ENCODE measurements at regions not wholly inside any gene's neighbourhood (a gene's known extent, or its start where the extent isn't known, plus 50 kb on each side); places are given as distances from the start of the nearest gene placed in this dataset.

GRCh38 chr4:147400721-147401120 is 80.2 kb upstream of the EDNRA start:
- TF ChIP-seq POU6F1 (CRISPR knock-in tag; IDR thresholded peaks at IDR 0.05; ENCODE audit: borderline replicate concordance, low read depth) = no peak
- no peak for ATAC-seq

GRCh38 chr4:147401221-147401620 is 79.7 kb upstream of the EDNRA start:
- no peak for ATAC-seq
- no peak for TF ChIP-seq ISL1 (CRISPR knock-in tag; IDR thresholded peaks at IDR 0.05)
- no peak for TF ChIP-seq ZNF8 (CRISPR knock-in tag; IDR thresholded peaks at IDR 0.05)
- no peak for TF ChIP-seq ZC3H10 (CRISPR knock-in tag; IDR thresholded peaks at IDR 0.05)
- TF ChIP-seq PPARA (CRISPR knock-in tag; IDR thresholded peaks at IDR 0.05; ENCODE audit: borderline replicate concordance) = no peak
- no peak for TF ChIP-seq TCF4 (CRISPR knock-in tag; IDR thresholded peaks at IDR 0.05; ENCODE audit: borderline replicate concordance)
- no peak for TF ChIP-seq GLIS3 (CRISPR knock-in tag; IDR thresholded peaks at IDR 0.05)
- TF ChIP-seq ZNF565 (CRISPR knock-in tag; conservative IDR thresholded peaks at IDR 0.05; ENCODE audit: low read depth) = no peak
- no peak for TF ChIP-seq ZNF70 (CRISPR knock-in tag; IDR thresholded peaks at IDR 0.05)
- TF ChIP-seq CSDC2 (CRISPR knock-in tag; IDR thresholded peaks at IDR 0.05) = no peak
- TF ChIP-seq ESRRG (CRISPR knock-in tag; IDR thresholded peaks at IDR 0.05) = no peak
- TF ChIP-seq TOX (CRISPR knock-in tag; IDR thresholded peaks at IDR 0.05; ENCODE audit: borderline replicate concordance) = no peak
- no peak for TF ChIP-seq TSHZ2 (CRISPR knock-in tag; IDR thresholded peaks at IDR 0.05)
- TF ChIP-seq OSR1 (CRISPR knock-in tag; IDR thresholded peaks at IDR 0.05) = no peak
- no peak for TF ChIP-seq CSRNP3 (CRISPR knock-in tag; IDR thresholded peaks at IDR 0.05)
- no peak for TF ChIP-seq SNAI2 (CRISPR knock-in tag; IDR thresholded peaks at IDR 0.05)
- TF ChIP-seq BACH2 (CRISPR knock-in tag; IDR thresholded peaks at IDR 0.05; ENCODE audit: borderline replicate concordance) = no peak
- no peak for TF ChIP-seq ARNTL (CRISPR knock-in tag; IDR thresholded peaks at IDR 0.05; ENCODE audit: borderline replicate concordance, low read depth)

- ATAC-seq = no peak
- TF ChIP-seq ZFP30 (CRISPR knock-in tag; IDR thresholded peaks at IDR 0.05) (no peak), RARB (CRISPR knock-in tag; IDR thresholded peaks at IDR 0.05) (no peak), GLIS3 (CRISPR knock-in tag; IDR thresholded peaks at IDR 0.05) (no peak), TSHZ2 (CRISPR knock-in tag; IDR thresholded peaks at IDR 0.05) (no peak), ARNTL (CRISPR knock-in tag; IDR thresholded peaks at IDR 0.05; ENCODE audit: borderline replicate concordance, low read depth) (no peak), PPARA (CRISPR knock-in tag; IDR thresholded peaks at IDR 0.05; ENCODE audit: borderline replicate concordance) (no peak)
Observed at GRCh38 chr4:147407261-147408045, 73.4 kb upstream of the EDNRA start.
